DND-41 (cell line): ENCODE measurements at regions not wholly inside any gene's neighbourhood (a gene's known extent, or its start where the extent isn't known, plus 50 kb on each side); places are given as distances from the start of the nearest gene placed in this dataset.

Source experiments
- ATAC-seq: fragments of 200-7000 bp; cut with Tn5 transposase; 3 replicates; pipeline ENCODE4 v1.9.1; 2021; ENCODE audit warnings: low read depth; ENCODE audit not compliant: insufficient read depth
- DNase-seq: peaks from one replicate; pipeline ENCODE4 v3.0.0-alpha.2; 2020
- H2AFZ ChIP-seq: 2 replicates; pipeline ENCODE4 v1.6.0; 2012; ENCODE audit warnings: low read depth, low read length
- H3K27ac ChIP-seq: 2 replicates; pipeline ENCODE4 v1.5.1; 2012; ENCODE audit warnings: low read length, inconsistent platforms
- H3K27me3 ChIP-seq: fragments of 200-600 bp; sonication (generic); 2 replicates; pipeline ENCODE4 v1.6.0; 2012; ENCODE audit warnings: low read length, mild to moderate bottlenecking, inconsistent platforms; ENCODE audit not compliant: insufficient read depth, poor library complexity
- H3K36me3 ChIP-seq: 2 replicates; pipeline ENCODE4 v1.5.1; 2012; ENCODE audit warnings: low read length, inconsistent platforms; ENCODE audit not compliant: insufficient read depth
- H3K4me1 ChIP-seq: 2 replicates; pipeline ENCODE4 v1.5.1; 2012; ENCODE audit warnings: mild to moderate bottlenecking, low read length; ENCODE audit not compliant: insufficient read depth
- H3K4me2 ChIP-seq: 2 replicates; pipeline ENCODE4 v1.6.0; 2012; ENCODE audit warnings: mild to moderate bottlenecking, moderate library complexity, low read length, inconsistent platforms; ENCODE audit not compliant: insufficient read depth
- H3K4me3 ChIP-seq, 2 experiments: fragments of 200-600 bp in 1 of 2; shearing (Covaris generic) in 1 of 2; 2 replicates each; pipeline ENCODE4 v1.5.1; 2012 to 2016; ENCODE audit warnings: inconsistent platforms in 2 of 2, low read length in 2 of 2, mild to moderate bottlenecking in 2 of 2, low read depth in 1 of 2, moderate library complexity in 1 of 2
- H3K79me2 ChIP-seq: 2 replicates; pipeline ENCODE4 v1.6.0; 2012; ENCODE audit warnings: low read length, inconsistent platforms; ENCODE audit not compliant: insufficient read depth
- H3K9ac ChIP-seq: 2 replicates; pipeline ENCODE4 v1.6.0; 2012; ENCODE audit warnings: low read depth, mild to moderate bottlenecking, inconsistent platforms, low read length, moderate library complexity
- H3K9me3 ChIP-seq: 2 replicates; pipeline ENCODE4 v1.5.1; 2012; ENCODE audit warnings: low read length, moderate library complexity, mild to moderate bottlenecking, inconsistent platforms; ENCODE audit not compliant: insufficient read depth, severe bottlenecking
- H4K20me1 ChIP-seq: 2 replicates; pipeline ENCODE4 v1.6.0; 2012; ENCODE audit warnings: low read length; ENCODE audit not compliant: insufficient read depth
- EZH2 ChIP-seq: IDR thresholded peaks from 3 replicates; pipeline ENCODE4 v1.6.1; 2012; ENCODE audit warnings: borderline replicate concordance, low read depth, mild to moderate bottlenecking, moderate library complexity, low read length, inconsistent platforms; ENCODE audit not compliant: severe bottlenecking
- TF ChIP-seq, protein P1 (sequence below): IDR thresholded peaks from 2 replicates; pipeline ENCODE4 v1.5.1; 2012; ENCODE audit warnings: borderline replicate concordance, low read length, moderate library complexity, mild to moderate bottlenecking; ENCODE audit not compliant: poor library complexity, severe bottlenecking; ENCODE audit errors: extremely low read depth

DNA sequence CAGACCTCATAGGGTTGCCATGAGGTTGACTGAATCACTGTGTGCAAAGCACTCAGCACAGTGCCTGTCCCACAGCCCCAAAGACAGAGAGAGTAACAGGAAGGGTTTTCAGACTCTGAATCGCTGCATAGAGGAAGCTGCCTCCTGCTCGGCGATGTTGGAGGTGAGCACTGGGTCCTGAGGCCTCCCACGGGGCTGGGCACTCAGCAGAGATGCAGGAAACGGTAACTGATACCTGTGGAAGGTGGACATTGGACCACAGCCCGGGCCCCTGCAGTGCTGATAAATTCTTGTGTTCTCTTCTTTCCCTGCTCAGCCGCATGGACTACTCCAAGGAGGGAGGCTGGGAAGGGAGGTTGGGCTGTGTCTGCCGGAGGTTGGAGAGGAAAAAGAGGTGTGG is 389.7 kb downstream of the PTPRU start:
- no peak overlapping the region for H3K4me2 ChIP-seq
- H3K9ac ChIP-seq, result no peak overlapping the region
- H3K4me1 ChIP-seq, result no peaks in the 10 kb centered on the region
- ATAC-seq (no peak), DNase-seq (no peak)
- H3K79me2 ChIP-seq, result no peaks in the 10 kb centered on the region
- H2AFZ ChIP-seq, result no peak overlapping the region
- no peak overlapping the region for H3K4me3 ChIP-seq
- no peak overlapping the region for H3K27ac ChIP-seq
- no peaks in the 10 kb centered on the region for H3K36me3 ChIP-seq
- H3K9me3 ChIP-seq, result no peaks in the 10 kb centered on the region
- no peak for TF ChIP-seq EZH2
- TF ChIP-seq, protein P1, sequence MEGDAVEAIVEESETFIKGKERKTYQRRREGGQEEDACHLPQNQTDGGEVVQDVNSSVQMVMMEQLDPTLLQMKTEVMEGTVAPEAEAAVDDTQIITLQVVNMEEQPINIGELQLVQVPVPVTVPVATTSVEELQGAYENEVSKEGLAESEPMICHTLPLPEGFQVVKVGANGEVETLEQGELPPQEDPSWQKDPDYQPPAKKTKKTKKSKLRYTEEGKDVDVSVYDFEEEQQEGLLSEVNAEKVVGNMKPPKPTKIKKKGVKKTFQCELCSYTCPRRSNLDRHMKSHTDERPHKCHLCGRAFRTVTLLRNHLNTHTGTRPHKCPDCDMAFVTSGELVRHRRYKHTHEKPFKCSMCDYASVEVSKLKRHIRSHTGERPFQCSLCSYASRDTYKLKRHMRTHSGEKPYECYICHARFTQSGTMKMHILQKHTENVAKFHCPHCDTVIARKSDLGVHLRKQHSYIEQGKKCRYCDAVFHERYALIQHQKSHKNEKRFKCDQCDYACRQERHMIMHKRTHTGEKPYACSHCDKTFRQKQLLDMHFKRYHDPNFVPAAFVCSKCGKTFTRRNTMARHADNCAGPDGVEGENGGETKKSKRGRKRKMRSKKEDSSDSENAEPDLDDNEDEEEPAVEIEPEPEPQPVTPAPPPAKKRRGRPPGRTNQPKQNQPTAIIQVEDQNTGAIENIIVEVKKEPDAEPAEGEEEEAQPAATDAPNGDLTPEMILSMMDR, result no peak
- H3K27me3 ChIP-seq, result peaks cover 14% of the 10 kb centered on the region
- H4K20me1 ChIP-seq, result no peaks in the 10 kb centered on the region

GRCh38 chr1:29625084-29625420 is 388.7 kb downstream of the PTPRU start:
- Histone ChIP-seq H3K9ac (no peak overlapping the region), H3K4me2 (no peak overlapping the region), H3K79me2 (no peaks in the 10 kb centered on the region), H3K27ac (no peak overlapping the region), H3K36me3 (no peaks in the 10 kb centered on the region), H4K20me1 (no peaks in the 10 kb centered on the region), H3K9me3 (no peaks in the 10 kb centered on the region), H3K4me1 (no peaks in the 10 kb centered on the region), H3K4me3 (no peak overlapping the region), H3K27me3 (peaks cover 6% of the 10 kb centered on the region), H2AFZ (no peak overlapping the region)
- TF ChIP-seq EZH2, result no peak
- TF ChIP-seq, protein P1, result no peak
- ATAC-seq (no peak), DNase-seq (no peak)

GRCh38 chr1:29624320-29625083 is 388.2 kb downstream of the PTPRU start:
- no peaks in the 10 kb centered on the region for H4K20me1 ChIP-seq
- H3K79me2 ChIP-seq, result no peaks in the 10 kb centered on the region
- no peaks in the 10 kb centered on the region for H3K36me3 ChIP-seq
- H3K27me3 ChIP-seq, result peaks cover 3% of the 10 kb centered on the region
- no peak overlapping the region for H3K4me2 ChIP-seq
- H3K9ac ChIP-seq, result no peak overlapping the region
- DNase-seq (no peak), ATAC-seq (no peak)
- H3K9me3 ChIP-seq, result no peaks in the 10 kb centered on the region
- no peak overlapping the region for H3K27ac ChIP-seq
- TF ChIP-seq EZH2, result no peak
- TF ChIP-seq, protein P1, result no peak
- no peak overlapping the region for H3K4me3 ChIP-seq
- H3K4me1 ChIP-seq, result no peaks in the 10 kb centered on the region
- no peak overlapping the region for H2AFZ ChIP-seq
